ENCODE measurements at regions not wholly inside any gene's neighbourhood (a gene's known extent, or its start where the extent isn't known, plus 50 kb on each side); places are given as distances from the start of the nearest gene placed in this dataset.

- Histone ChIP-seq H3K9me3 (ENCODE audit: low read length) (no peaks in the 10 kb centered on the region), H3K36me3 (ENCODE audit: insufficient read depth, low read length) (no peaks in the 10 kb centered on the region), H3K4me1 (ENCODE audit: insufficient read depth, low read length) (no peaks in the 10 kb centered on the region), H3K27me3 (ENCODE audit: control insufficient read depth in 1 of 2, insufficient read depth in 2 of 2, low read length in 2 of 2) (no peaks in the 10 kb centered on the region), H3K4me3 (ENCODE audit: low read depth in 1 of 2, low read length in 2 of 2) (no peak overlapping the region), H3K9ac (ENCODE audit: low read length) (no peak overlapping the region), H3K27ac (ENCODE audit: low read depth, low read length) (no peak overlapping the region)
Observed at GRCh38 chr6:170187669-170188566, 103.0 kb downstream of the DLL1 start.

- Histone ChIP-seq H3K36me3 (ENCODE audit: insufficient read depth, low read length) (no peaks in the 10 kb centered on the region), H3K4me3 (ENCODE audit: low read depth in 1 of 2, low read length in 2 of 2) (no peak overlapping the region), H3K27ac (ENCODE audit: low read depth, low read length) (no peak overlapping the region), H3K9ac (ENCODE audit: low read length) (no peak overlapping the region), H3K4me1 (ENCODE audit: insufficient read depth, low read length) (no peaks in the 10 kb centered on the region), H3K27me3 (ENCODE audit: control insufficient read depth in 1 of 2, insufficient read depth in 2 of 2, low read length in 2 of 2) (no peaks in the 10 kb centered on the region), H3K9me3 (ENCODE audit: low read length) (no peaks in the 10 kb centered on the region)
Observed at GRCh38 chr6:170186941-170187668, 103.8 kb downstream of the DLL1 start.

DNA sequence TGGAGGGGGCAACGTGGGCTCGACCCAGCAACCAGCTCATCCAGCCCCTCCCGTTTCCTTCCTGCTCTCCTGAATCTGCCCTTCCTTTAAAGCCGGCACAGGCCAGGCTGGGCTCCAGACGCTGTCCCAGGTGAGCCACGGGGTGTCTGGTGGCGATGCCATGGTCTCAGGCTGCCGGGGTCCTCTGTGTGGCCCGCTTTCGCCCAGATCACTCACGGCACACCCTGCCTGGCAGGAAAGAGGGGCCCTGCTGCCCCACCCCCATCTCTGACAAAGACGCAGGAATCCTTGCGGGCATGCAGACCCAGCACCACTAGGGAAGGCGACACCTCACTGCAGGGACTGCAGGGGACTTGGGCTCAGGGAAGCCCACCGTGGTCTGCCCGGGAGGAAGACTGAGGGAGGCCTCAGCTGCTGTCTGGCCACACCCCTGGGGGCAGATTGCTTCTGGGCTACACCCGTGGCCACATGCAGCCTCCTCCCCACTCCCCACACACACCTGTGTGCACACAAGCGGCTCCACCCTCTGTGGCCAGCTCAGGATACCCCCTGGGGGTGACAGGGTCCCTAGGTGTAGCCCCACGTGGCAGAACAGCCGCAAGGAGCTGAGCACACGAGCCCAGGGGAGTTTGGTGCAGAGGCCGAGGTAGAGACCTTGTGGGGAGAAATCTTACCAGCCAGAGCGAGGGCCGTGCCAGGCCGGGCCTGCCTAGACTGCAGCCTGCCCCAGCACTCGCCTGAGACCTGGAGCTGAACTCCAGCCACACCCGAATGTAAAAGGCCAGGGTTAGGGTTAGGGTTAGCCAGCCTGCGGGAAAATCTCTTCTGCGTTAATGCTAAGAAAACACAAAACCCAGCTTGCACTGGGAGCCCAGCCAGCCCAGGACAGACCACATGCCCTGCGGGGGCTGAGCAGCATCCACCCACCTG is 104.6 kb downstream of the DLL1 start:
- Histone ChIP-seq H3K27ac (ENCODE audit: low read depth, low read length) (no peak overlapping the region), H3K4me1 (ENCODE audit: insufficient read depth, low read length) (no peaks in the 10 kb centered on the region), H3K9me3 (ENCODE audit: low read length) (no peaks in the 10 kb centered on the region), H3K36me3 (ENCODE audit: insufficient read depth, low read length) (no peaks in the 10 kb centered on the region), H3K27me3 (ENCODE audit: control insufficient read depth in 1 of 2, insufficient read depth in 2 of 2, low read length in 2 of 2) (no peaks in the 10 kb centered on the region), H3K4me3 (ENCODE audit: low read depth in 1 of 2, low read length in 2 of 2) (no peak overlapping the region), H3K9ac (ENCODE audit: low read length) (no peak overlapping the region)

DNA sequence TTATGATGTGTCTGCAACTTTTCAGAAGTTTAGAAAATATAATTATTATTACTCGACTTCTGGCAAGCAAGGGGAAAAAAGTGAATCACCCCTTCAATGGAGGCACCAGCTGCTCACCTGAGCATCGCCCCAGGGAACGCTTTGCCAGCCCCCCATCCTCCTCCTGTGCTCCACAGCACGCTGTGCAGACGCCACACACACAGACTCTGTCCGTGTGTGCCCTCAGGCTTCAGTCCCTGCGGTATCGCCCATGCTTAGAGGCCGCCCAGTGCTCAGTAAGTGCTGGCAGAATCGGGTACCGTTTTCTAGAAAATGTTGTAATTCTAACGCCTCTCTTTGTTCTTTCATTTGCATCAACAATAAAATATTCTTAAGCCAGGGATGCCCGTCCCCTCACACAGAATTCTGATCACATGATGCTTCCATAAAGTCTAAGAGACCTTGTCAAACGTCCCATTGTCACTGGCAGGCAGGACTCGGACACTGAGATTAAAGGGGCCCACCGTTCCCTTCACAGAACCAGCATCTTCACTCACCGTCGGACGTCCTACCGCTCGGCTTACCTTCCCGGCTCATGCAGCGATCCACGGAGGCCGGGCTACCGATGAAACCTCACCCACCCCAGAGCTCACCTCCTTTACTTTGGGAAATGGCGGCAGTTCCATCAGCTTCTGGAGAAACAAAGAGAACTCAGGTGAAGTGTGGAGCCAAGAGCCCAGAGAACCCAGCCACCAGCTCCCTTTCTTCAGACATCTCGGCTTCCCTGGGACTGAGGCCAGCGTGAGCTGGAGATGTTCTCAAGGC is 105.5 kb downstream of the DLL1 start:
- Histone ChIP-seq H3K9me3 (ENCODE audit: low read length) (no peaks in the 10 kb centered on the region), H3K36me3 (ENCODE audit: insufficient read depth, low read length) (no peaks in the 10 kb centered on the region), H3K27me3 (ENCODE audit: control insufficient read depth in 1 of 2, insufficient read depth in 2 of 2, low read length in 2 of 2) (no peaks in the 10 kb centered on the region), H3K4me1 (ENCODE audit: insufficient read depth, low read length) (no peaks in the 10 kb centered on the region), H3K4me3 (ENCODE audit: low read depth in 1 of 2, low read length in 2 of 2) (no peak overlapping the region), H3K9ac (ENCODE audit: low read length) (no peak overlapping the region), H3K27ac (ENCODE audit: low read depth, low read length) (no peak overlapping the region)

DNA sequence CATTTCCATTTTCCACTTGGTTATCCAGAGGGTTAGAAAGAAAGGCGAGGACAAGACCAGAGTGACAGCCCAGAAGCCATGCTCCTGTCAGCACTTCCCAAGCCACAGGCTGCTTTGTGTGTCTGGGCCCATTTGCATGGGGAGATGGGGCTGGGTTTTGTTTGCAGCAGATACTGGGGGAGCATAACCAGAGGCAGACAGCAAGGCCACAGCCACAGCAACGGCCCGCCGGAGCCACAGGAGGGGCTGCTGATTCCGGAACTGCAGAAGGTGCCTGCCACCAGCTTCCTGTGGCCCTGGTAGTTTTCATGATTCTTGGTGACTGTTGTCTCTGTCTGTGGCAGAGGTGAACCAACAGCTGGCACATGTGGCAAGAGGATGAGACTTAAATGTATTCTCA is 106.6 kb downstream of the DLL1 start:
- Histone ChIP-seq H3K9ac (ENCODE audit: low read length) (no peak overlapping the region), H3K4me3 (ENCODE audit: low read depth in 1 of 2, low read length in 2 of 2) (no peak overlapping the region), H3K4me1 (ENCODE audit: insufficient read depth, low read length) (no peaks in the 10 kb centered on the region), H3K27me3 (ENCODE audit: control insufficient read depth in 1 of 2, insufficient read depth in 2 of 2, low read length in 2 of 2) (no peaks in the 10 kb centered on the region), H3K9me3 (ENCODE audit: low read length) (no peaks in the 10 kb centered on the region), H3K36me3 (ENCODE audit: insufficient read depth, low read length) (no peaks in the 10 kb centered on the region), H3K27ac (ENCODE audit: low read depth, low read length) (no peak overlapping the region)

GRCh38 chr6:170183521-170183920 is 107.4 kb downstream of the DLL1 start:
- Histone ChIP-seq H3K4me1 (ENCODE audit: insufficient read depth, low read length) (no peaks in the 10 kb centered on the region), H3K4me3 (ENCODE audit: low read depth in 1 of 2, low read length in 2 of 2) (no peak overlapping the region), H3K27me3 (ENCODE audit: control insufficient read depth in 1 of 2, insufficient read depth in 2 of 2, low read length in 2 of 2) (no peaks in the 10 kb centered on the region), H3K9ac (ENCODE audit: low read length) (no peak overlapping the region), H3K36me3 (ENCODE audit: insufficient read depth, low read length) (no peaks in the 10 kb centered on the region), H3K27ac (ENCODE audit: low read depth, low read length) (no peak overlapping the region), H3K9me3 (ENCODE audit: low read length) (no peaks in the 10 kb centered on the region)

GRCh38 chr6:170182781-170183120 is 108.1 kb downstream of the DLL1 start:
- no peak overlapping the region for H3K9ac ChIP-seq (ENCODE audit: low read length)
- no peak overlapping the region for H3K27ac ChIP-seq (ENCODE audit: low read depth, low read length)
- no peaks in the 10 kb centered on the region for H3K9me3 ChIP-seq (ENCODE audit: low read length)
- H3K27me3 ChIP-seq (ENCODE audit: control insufficient read depth in 1 of 2, insufficient read depth in 2 of 2, low read length in 2 of 2) = no peaks in the 10 kb centered on the region
- H3K4me3 ChIP-seq (ENCODE audit: low read depth in 1 of 2, low read length in 2 of 2) = no peak overlapping the region
- H3K4me1 ChIP-seq (ENCODE audit: insufficient read depth, low read length) = no peaks in the 10 kb centered on the region
- H3K36me3 ChIP-seq (ENCODE audit: insufficient read depth, low read length) = no peaks in the 10 kb centered on the region

- Histone ChIP-seq H3K9me3 (ENCODE audit: low read length) (no peaks in the 10 kb centered on the region), H3K9ac (ENCODE audit: low read length) (no peak overlapping the region), H3K4me1 (ENCODE audit: insufficient read depth, low read length) (no peaks in the 10 kb centered on the region), H3K27ac (ENCODE audit: low read depth, low read length) (no peak overlapping the region), H3K27me3 (ENCODE audit: control insufficient read depth in 1 of 2, insufficient read depth in 2 of 2, low read length in 2 of 2) (no peaks in the 10 kb centered on the region), H3K4me3 (ENCODE audit: low read depth in 1 of 2, low read length in 2 of 2) (no peak overlapping the region), H3K36me3 (ENCODE audit: insufficient read depth, low read length) (no peaks in the 10 kb centered on the region)
Observed at GRCh38 chr6:170182093-170182780, 108.6 kb downstream of the DLL1 start.

GRCh38 chr6:170181338-170181690 is 109.6 kb downstream of the DLL1 start:
- Histone ChIP-seq H3K4me1 (ENCODE audit: insufficient read depth, low read length) (no peaks in the 10 kb centered on the region), H3K36me3 (ENCODE audit: insufficient read depth, low read length) (no peaks in the 10 kb centered on the region), H3K27me3 (ENCODE audit: control insufficient read depth in 1 of 2, insufficient read depth in 2 of 2, low read length in 2 of 2) (no peaks in the 10 kb centered on the region), H3K27ac (ENCODE audit: low read depth, low read length) (no peak overlapping the region), H3K9ac (ENCODE audit: low read length) (no peak overlapping the region), H3K4me3 (ENCODE audit: low read depth in 1 of 2, low read length in 2 of 2) (no peak overlapping the region), H3K9me3 (ENCODE audit: low read length) (no peaks in the 10 kb centered on the region)

DNA sequence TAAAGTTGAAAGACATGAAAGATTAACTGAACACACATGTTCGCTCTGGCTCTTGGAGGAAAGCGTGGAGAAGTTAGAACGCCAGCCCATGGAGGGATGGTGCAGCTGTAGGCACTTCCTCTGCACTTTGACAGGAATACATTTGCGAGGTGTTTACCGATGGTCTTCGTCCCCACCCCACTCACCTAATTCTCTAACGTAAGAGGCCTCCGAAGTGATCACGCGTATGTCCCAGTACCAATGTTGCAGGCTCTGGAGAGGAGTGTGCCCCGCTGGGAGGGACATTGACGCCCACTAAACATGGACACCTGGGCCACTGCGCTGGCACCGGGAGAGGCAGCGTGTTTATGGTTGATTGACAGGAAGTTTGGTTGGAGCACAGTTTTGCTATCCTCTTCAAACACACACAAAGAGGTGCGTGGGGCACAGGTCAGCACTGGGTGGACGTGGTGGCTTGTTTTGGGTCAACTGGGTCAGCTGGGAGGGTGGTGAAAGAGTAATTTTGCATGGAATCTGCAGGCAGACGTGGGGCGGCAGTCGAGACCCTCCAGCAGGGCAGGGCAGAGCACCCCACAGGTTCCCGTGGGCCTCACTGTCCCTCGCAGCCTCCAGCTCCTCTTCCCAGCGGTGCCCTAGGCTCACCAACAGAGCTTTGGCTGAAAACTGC is 110.1 kb downstream of the DLL1 start:
- Histone ChIP-seq H3K9me3 (ENCODE audit: low read length) (no peaks in the 10 kb centered on the region), H3K4me3 (ENCODE audit: low read depth in 1 of 2, low read length in 2 of 2) (no peak overlapping the region), H3K27me3 (ENCODE audit: control insufficient read depth in 1 of 2, insufficient read depth in 2 of 2, low read length in 2 of 2) (no peaks in the 10 kb centered on the region), H3K9ac (ENCODE audit: low read length) (no peak overlapping the region), H3K36me3 (ENCODE audit: insufficient read depth, low read length) (no peaks in the 10 kb centered on the region), H3K27ac (ENCODE audit: low read depth, low read length) (no peak overlapping the region), H3K4me1 (ENCODE audit: insufficient read depth, low read length) (no peaks in the 10 kb centered on the region)

Data from muscle layer of colon (tissue), 2 donors.